NCI-H2029 treated with DMSO at 0.1 percent for 48 hours (cell line): ENCODE measurements at regions not wholly inside any gene's neighbourhood (a gene's known extent, or its start where the extent isn't known, plus 50 kb on each side); places are given as distances from the start of the nearest gene placed in this dataset.

ENCODE experiments used
- DNase-seq: peaks from one replicate; lab custom pipeline; 2025; lab: John Stamatoyannopoulos, UW

- DNase-seq = no peak
These were observed 320.4 kb upstream of the OBI1 start for GRCh38 chr13:78979349-78979748.

DNA sequence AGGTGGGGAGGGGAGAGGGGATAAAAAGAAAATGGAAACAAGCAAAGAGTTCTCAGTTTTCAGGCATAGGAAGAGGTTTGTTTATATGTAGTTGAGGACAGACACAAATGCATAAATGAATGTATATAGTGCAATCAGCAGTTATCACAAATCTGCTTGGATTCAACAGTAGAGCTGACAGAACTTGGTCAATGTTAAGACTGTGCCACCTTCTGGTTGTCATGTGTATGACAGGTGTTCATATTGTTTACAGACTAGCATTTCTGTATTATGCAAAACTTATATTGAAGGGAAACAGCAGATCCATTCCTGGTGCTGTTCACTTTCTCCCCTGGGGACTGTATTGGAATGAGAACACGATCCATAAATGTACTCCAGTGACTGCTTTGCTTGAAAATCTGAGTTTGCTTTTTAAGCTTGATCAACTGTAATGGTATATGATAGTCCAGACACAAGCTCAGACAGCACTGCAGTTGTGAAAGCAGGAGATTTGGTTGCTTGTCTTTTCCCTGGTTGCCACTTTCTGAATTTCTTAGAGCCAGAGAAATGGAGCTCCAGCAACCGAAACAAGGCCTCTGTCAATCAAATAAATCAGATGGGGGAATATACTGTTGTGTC, 319.5 kb upstream of the OBI1 start:
- DNase-seq = peak; percentile 27

- no peak for DNase-seq
These were observed 318.4 kb upstream of the OBI1 start for GRCh38 chr13:78977311-78977710.

GRCh38 chr13:78976696-78977095, 317.7 kb upstream of the OBI1 start:
- DNase-seq = no peak

DNA sequence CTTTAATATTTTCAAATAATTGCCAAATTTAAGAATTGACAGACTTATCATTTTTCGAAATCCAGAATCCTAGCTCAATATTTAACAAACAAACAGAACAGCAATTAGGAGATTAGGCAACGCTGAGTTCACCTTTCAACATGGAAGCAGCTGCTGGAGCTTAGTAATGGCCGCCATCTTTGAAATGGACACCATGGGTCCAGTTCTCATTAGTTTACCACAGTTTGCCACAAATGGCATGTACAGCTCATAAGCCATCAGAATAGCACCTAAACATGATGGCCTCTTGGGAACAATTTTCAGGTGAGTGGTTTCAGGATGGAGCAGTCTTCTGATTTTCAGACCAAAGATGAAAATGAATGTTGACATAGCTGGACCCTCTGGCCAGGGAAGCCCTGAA, 313.6 kb upstream of the OBI1 start:
- DNase-seq = no peak

- no peak for DNase-seq
These were observed 312.5 kb upstream of the OBI1 start for GRCh38 chr13:78971355-78972025.

- no peak for DNase-seq
These were observed 301.9 kb upstream of the OBI1 start for GRCh38 chr13:78960881-78961280.

GRCh38 chr13:78958006-78958405, 299.1 kb upstream of the OBI1 start:
- no peak for DNase-seq

DNA sequence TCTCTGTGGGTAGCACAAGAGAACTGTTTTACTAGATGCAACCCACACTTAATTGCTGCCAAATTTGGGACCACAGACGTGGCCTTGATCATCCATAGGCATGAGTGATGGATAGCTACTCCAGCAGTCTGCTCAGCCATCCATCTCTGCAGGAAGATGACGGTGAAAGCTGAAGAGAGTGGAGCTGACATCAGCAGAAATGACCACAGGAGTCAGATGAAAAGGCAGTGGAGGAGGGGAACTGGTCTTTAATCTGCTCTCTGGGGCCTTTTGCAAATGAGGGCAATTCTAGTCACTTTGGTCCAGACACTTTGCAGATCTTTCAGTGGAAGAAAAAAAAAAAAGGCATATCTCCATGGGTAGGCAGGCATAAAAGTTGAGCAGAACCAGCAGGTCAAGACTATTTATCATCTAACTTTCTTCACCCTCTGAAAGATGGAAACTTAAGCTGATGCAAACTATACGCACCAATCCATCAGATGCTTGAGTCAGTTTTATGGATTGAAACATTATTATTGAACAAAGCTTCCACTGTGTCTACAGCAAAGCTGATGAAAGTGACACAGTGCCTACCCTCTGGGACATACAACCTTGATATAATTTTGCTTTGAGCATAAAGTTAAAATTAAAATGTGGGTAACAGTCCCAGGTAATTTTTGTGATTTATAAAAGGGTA, 281.6 kb upstream of the OBI1 start:
- DNase-seq = no peak

DNA sequence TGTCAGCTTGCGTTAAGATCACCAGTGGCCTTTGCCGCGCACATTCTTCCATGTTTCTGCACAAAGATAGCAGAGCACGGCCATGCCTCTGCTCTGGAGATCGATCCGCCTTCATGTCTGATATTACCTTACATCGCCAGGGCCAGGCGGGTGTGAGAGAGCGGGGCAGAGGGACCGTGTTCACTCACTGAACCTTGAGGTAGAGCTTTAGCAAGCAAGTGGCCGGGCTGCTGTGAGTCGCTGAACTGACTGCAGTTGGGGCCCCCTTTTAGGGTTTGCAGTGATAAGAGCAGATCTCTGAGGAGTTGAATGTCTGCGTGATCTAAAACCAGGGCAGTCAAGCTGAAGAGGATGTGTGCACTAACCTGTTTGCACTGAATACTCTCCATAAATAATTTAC, 275.4 kb upstream of the OBI1 start:
- DNase-seq = no peak

DNA sequence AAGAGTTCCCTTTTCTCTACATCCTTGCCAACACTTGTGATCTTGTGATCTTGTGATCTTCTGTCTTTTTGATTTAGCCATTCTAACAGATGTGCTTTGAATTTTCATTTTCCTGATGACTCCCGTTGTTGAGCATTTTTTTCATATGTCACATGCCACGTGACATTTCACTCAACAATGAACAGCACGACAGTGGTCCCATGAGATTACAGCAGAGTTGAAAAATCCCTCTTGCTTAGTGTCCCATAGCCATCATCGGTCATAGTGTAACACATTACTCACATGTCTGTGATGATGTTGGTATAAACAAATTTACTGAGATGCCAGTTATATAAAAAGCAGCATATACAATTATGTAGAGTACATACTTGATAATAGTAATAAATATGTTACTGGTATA, 256.1 kb upstream of the OBI1 start:
- no peak for DNase-seq

- no peak for DNase-seq
These were observed 254.7 kb upstream of the OBI1 start for GRCh38 chr13:78913656-78914055.

DNA sequence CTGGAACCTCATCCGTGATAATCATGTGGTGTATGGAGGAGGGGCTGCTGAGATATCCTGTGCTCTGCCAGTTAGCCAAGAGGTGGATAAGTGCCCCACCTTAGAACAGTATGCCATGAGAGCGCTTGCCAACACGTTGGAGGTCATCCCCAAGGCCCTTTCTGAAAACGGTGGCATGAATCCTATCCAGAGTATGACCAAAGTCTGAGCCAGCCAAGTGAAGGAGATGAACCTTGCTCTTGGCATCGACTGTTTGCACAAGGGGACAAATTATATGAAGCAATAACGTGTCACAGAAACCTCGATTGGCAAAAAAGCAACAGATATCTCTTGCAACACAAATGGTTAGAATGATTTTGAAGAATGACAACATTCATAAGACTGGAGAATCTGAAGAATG, 251.2 kb upstream of the OBI1 start:
- no peak for DNase-seq

- no peak for DNase-seq
These were observed 250.3 kb upstream of the OBI1 start for GRCh38 chr13:78909276-78909675.

- no peak for DNase-seq
These were observed 248.1 kb upstream of the OBI1 start for GRCh38 chr13:78907006-78907405.

DNA sequence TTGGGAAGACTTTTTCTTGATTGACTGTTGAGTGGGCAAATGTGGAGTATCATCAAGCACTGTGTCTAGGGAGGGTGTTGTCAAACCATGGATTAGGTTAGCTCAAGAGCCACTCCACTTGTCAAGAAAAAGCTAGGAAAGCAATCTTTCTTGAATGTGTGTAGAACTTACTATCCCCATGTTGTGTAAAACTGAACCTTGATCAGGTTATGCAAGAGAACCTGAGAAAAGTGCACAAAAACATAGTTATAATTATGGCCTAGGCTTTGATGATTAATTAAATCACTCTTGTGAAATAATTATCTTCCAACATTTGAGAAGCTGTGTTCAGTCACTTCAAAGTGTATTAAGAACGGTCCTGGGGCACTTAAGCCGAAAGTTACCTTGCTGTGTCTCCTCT, 238.2 kb upstream of the OBI1 start:
- no peak for DNase-seq

- DNase-seq = no peak
These were observed 225.6 kb upstream of the OBI1 start for GRCh38 chr13:78884571-78884970.

DNA sequence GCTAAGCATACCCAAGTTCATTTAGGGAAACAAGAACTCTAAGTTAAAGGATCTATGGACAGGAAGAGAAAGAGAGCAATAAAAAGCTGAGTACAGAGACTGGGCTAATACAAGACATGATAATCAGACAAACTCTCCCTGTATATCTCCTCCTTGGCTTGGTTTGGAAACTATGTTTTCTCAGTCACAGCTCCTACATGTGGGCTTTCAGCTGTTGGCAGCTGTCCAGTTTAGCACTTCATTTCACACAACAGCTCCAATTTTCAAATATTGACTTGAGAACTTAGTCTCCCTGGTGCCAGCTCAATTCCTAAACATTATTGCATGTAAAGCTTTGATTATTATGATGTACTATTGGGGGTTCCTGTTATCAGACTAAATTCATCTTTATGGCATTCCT, 222.8 kb upstream of the OBI1 start:
- DNase-seq = peak; percentile 19

- no peak for DNase-seq
These were observed 222.1 kb upstream of the OBI1 start for GRCh38 chr13:78881054-78881453.

DNA sequence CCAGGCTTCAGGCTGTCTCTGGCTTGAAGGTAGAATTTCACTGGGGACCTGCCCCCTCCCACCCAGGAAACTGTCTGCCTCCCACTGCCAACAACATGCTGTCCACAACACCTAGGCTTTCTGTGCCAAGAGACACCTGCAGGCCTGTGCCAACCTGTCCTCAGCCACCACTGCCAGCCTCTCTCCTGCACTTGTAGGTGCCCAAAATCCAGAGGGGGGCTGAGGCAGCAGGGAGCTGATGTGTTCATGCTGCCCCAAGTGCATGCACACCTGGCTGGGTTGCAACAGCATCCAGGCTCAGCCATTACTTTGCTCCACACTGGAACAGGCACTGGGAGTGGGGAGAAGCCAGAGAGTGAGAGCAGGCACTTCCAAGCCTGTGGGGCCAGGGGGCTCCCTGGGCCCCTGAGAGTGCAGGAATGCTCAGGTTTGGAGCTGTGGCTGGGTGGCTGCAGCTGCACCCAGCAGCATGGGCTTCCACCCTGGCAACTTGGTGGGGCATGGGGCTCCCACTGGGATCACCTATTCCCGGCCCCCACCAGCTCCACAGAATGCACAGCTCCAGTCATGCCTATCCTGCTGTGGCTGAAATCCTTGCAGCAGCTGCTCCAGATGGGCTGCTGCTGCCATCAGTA, 218.1 kb upstream of the OBI1 start:
- peak; percentile 4 for DNase-seq

- peak; percentile 1 for DNase-seq
These were observed 217.0 kb upstream of the OBI1 start for GRCh38 chr13:78875792-78876580.

DNA sequence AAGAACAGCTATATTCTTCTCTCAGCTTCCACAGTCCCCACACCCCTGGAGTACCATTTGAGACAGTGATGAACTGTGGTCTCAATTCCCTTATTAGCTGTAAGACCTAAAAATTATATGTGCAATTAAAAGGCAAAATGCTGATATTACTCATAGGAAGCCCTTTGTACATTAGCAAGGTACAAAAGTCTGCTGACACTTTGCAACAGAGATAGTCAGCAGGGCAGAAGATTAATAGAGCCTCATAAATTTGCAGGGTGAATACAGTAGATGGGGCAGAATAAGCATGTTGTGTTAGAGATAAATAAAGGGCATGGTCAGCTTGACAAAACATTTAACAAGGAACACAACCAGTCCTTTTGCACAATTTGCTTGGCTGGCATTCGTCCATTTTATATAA, 210.0 kb upstream of the OBI1 start:
- DNase-seq = no peak
